ENCODE measurements at regions not wholly inside any gene's neighbourhood (a gene's known extent, or its start where the extent isn't known, plus 50 kb on each side); places are given as distances from the start of the nearest gene placed in this dataset.
"Not testable (repeated sequence)": the region's sequence is repeated elsewhere in the genome, so short reads cannot be mapped to it uniquely, and the experiment has no call there.

DNA sequence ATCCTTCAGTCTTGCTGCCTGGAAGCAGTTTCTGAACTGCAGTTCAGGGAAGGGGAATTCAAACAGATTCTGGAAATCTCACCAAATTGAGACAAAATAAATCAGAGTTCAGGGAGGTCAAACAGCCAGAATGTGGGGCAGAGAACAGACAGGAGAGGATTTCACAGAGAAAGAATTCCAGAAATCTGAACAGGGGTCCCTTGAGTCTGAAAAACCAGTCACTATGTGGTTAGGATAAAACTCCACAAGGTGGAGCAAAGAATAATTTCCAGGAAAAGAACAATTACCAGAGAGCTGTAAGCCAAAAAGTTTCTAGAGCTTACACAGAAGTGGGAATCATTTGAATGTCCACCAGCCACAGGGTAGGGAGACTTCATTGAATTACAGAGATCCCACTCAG is 84.7 kb downstream of the URB2 start:
- no peak for ATAC-seq
- no peaks in the 10 kb centered on the region for H3K4me1 Mint-ChIP-seq (ENCODE audit: low read depth)
- H3K36me3 Mint-ChIP-seq (ENCODE audit: low read depth), result no peaks in the 10 kb centered on the region
- H3K27me3 Mint-ChIP-seq (ENCODE audit: low read depth), result peaks cover 2% of the 10 kb centered on the region
- POLR2A ChIA-PET, result no interaction called here
- H3K4me3 Mint-ChIP-seq, result no peak overlapping the region
- H3K9me3 Mint-ChIP-seq (ENCODE audit: insufficient read depth), result peaks cover 7% of the 10 kb centered on the region
- DNase-seq, result no peak
- CTCF ChIA-PET, result no interaction called here
- H3K27ac Mint-ChIP-seq, result no peak overlapping the region

DNA sequence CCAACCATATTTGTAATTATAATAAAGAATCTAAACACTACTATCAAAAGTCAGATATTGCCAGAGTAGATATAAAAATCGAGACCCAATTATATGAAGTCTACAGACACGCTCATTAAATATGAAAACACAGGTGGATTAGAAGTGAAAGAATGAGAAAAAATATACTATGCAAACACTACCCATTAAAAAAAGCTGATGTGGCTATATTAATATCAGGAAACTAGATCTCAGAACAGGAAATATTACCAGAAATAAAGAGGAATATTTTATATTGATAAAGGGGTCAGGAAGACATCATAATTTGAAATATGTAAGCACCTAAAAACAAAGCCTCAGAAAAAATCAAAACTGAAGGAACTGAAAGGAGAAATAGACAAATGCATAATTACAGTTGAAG is 88.3 kb downstream of the URB2 start:
- no peaks in the 10 kb centered on the region for H3K4me1 Mint-ChIP-seq (ENCODE audit: low read depth)
- ATAC-seq (no peak), DNase-seq (no peak)
- CTCF ChIA-PET, result no interaction called here
- H3K4me3 Mint-ChIP-seq, result no peak overlapping the region
- H3K9me3 Mint-ChIP-seq (ENCODE audit: insufficient read depth), result no peaks in the 10 kb centered on the region
- no peak overlapping the region for H3K27ac Mint-ChIP-seq
- no peaks in the 10 kb centered on the region for H3K36me3 Mint-ChIP-seq (ENCODE audit: low read depth)
- POLR2A ChIA-PET, result no interaction called here
- no peaks in the 10 kb centered on the region for H3K27me3 Mint-ChIP-seq (ENCODE audit: low read depth)

DNA sequence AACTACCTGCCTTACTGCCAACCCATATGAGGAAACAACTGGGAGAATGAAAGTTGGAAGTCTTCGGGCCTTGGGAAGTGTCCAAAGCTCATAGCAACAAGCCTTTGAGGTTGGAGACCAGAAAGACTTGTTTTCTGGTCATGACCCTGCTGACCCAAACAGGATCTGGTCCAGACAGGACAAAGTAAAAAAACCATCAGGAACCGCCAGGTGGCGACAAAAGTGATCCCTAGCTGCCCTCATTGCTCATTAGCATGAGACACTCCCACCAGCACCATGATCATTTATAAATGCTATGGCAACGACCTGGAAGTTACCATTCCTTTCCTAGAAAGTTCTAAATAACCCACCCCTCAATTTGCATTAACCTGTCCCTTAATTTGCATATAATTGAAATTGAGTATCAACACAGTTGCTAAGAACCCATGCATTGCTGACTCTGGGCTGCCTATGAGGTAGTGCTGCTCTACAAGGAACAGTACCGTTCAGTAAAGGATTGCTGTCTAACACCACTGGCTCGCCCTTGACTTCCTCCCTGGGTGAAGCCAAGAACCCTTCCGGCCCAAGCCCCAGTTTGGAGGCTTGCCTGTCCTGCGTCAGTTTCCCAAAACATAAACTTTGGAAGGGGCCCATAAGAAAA is 89.0 kb downstream of the URB2 start:
- peaks cover 4% of the 10 kb centered on the region for H3K27me3 Mint-ChIP-seq (ENCODE audit: low read depth)
- H3K36me3 Mint-ChIP-seq (ENCODE audit: low read depth), result no peaks in the 10 kb centered on the region
- CTCF ChIA-PET, result interaction anchor here (0.6 kb wide), 1 partner anchor 452 kb away, joined by 3 read pairs; no protein-coding TSS in a partner anchor
- no peak for ATAC-seq
- H3K9me3 Mint-ChIP-seq (ENCODE audit: insufficient read depth), result no peaks in the 10 kb centered on the region
- POLR2A ChIA-PET, result no interaction called here
- no peak overlapping the region for H3K27ac Mint-ChIP-seq
- peak; percentile 40 for DNase-seq
- no peak overlapping the region for H3K4me3 Mint-ChIP-seq
- no peaks in the 10 kb centered on the region for H3K4me1 Mint-ChIP-seq (ENCODE audit: low read depth)

DNA sequence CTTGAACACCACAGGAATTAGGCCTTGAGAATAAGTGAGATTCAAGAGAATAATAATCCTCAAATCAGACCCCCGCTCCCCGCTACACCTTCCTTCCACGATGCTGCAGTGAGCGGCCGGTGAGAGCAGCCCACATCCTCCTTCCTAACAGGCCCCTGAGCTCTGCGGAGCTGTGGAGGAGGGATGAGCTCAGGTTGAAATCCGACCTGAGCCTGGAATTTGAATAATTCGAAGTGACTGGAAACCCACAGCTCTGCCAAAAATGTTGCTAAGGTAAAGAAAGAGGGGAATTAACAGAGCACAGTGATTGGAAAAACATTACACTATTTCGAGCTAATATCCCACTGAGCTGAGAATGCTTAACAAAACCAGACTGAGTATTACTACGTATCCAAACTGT is 90.0 kb downstream of the URB2 start:
- Mint-ChIP-seq H3K27ac (no peak overlapping the region), H3K4me1 (ENCODE audit: low read depth) (no peaks in the 10 kb centered on the region), H3K9me3 (ENCODE audit: insufficient read depth) (no peaks in the 10 kb centered on the region), H3K27me3 (ENCODE audit: low read depth) (peaks cover 5% of the 10 kb centered on the region), H3K36me3 (ENCODE audit: low read depth) (no peaks in the 10 kb centered on the region), H3K4me3 (no peak overlapping the region)
- ATAC-seq, result no peak
- DNase-seq, result no peak
- ChIA-PET CTCF (interaction anchor here (1.0 kb wide), 1 partner anchor 55 kb away, joined by 3 read pairs; no protein-coding TSS in a partner anchor), POLR2A (no interaction called here)

DNA sequence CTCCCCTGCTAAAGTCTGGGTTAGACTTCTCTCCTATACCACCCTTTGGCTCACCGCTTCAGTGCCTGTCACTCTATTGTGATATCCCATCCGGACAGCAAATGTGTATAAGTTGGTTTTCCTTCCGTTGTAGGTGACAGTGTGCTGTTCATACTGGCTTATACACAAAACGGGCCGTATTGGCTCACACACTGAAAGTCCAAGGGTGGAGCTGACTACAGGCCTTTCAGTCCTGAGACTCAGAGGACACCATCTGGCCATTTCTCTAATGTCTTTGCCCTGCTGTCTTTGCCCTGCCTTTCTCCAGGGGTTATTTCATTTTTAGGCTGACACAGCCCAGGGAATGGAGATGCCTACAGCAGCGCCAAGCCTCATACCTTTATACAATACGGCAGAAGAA is 90.7 kb downstream of the URB2 start:
- DNase-seq (no peak), ATAC-seq (no peak)
- Mint-ChIP-seq H3K27ac (no peak overlapping the region), H3K9me3 (ENCODE audit: insufficient read depth) (no peaks in the 10 kb centered on the region), H3K36me3 (ENCODE audit: low read depth) (no peaks in the 10 kb centered on the region), H3K4me1 (ENCODE audit: low read depth) (no peaks in the 10 kb centered on the region), H3K27me3 (ENCODE audit: low read depth) (peaks cover 5% of the 10 kb centered on the region), H3K4me3 (no peak overlapping the region)
- ChIA-PET CTCF (interaction anchor here (1.0 kb wide), 1 partner anchor 56 kb away, joined by 3 read pairs; no protein-coding TSS in a partner anchor), POLR2A (no interaction called here)

DNA sequence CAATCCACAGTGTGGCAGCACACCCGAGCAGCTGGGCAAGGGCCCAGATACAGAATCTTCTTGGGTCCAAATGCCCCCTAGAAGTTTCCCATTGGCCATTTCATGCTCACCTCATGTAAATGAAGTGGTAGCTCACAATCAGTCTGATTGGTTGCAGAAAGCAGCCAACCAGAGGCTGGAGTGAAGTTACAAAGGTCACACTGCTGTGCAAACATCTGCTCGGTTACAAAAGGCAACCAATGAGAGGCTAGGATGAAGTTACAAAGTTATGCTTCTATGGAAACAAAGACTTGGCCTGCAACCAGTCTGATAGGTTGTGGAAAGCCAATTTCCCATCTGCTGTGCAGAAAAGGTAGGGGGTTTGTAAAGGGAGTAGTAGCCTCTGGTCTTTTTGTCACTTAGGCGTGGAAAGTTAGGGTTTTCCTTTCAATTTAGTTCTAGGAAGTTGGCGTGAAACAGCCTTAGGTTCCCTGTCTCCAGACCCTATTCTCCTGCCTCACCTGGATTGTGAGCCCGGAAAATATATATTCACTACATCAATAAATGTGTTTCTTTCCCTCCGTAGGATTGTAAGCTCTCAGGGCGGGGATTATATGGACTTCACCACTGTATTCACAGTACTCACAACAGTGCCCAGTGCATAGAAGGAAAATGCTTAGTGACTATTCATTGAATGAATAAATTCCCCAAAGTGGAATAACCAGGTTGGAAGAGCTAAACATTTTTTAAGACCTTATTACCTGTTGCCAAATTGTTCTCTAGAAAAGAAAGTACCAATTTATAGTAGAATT is 91.9 kb downstream of the URB2 start:
- no peak for ATAC-seq
- ChIA-PET POLR2A (no interaction called here), CTCF (no interaction called here)
- H3K27ac Mint-ChIP-seq, result no peak overlapping the region
- no peak overlapping the region for H3K4me3 Mint-ChIP-seq
- DNase-seq, result no peak
- H3K4me1 Mint-ChIP-seq (ENCODE audit: low read depth), result no peaks in the 10 kb centered on the region
- H3K36me3 Mint-ChIP-seq (ENCODE audit: low read depth), result no peaks in the 10 kb centered on the region
- peaks cover 7% of the 10 kb centered on the region for H3K27me3 Mint-ChIP-seq (ENCODE audit: low read depth)
- no peaks in the 10 kb centered on the region for H3K9me3 Mint-ChIP-seq (ENCODE audit: insufficient read depth)

DNA sequence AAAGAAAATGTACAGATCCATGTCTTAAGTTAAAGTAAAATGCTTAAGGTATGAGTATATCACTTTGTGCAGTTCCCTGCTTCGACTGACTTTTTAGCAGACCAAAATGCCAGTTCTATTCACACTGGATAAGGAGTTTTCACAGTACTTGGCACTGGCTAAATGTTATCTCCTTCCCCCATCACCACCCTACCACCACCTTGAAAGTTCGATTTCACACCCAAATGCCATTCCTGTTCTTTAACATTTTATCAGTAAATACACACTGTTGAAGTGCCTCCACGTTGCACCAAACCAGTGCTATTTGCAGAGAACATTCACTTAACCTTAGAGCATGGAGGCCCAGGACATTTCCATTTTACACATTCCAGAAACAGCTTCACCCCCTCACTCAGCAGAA is 100.0 kb downstream of the URB2 start:
- ATAC-seq (no peak), DNase-seq (no peak)
- H3K4me3 Mint-ChIP-seq, result no peak overlapping the region
- no peaks in the 10 kb centered on the region for H3K9me3 Mint-ChIP-seq (ENCODE audit: insufficient read depth)
- H3K4me1 Mint-ChIP-seq (ENCODE audit: low read depth), result no peaks in the 10 kb centered on the region
- H3K27me3 Mint-ChIP-seq (ENCODE audit: low read depth), result peaks cover 10% of the 10 kb centered on the region
- ChIA-PET POLR2A (no interaction called here), CTCF (no interaction called here)
- no peaks in the 10 kb centered on the region for H3K36me3 Mint-ChIP-seq (ENCODE audit: low read depth)
- no peak overlapping the region for H3K27ac Mint-ChIP-seq

DNA sequence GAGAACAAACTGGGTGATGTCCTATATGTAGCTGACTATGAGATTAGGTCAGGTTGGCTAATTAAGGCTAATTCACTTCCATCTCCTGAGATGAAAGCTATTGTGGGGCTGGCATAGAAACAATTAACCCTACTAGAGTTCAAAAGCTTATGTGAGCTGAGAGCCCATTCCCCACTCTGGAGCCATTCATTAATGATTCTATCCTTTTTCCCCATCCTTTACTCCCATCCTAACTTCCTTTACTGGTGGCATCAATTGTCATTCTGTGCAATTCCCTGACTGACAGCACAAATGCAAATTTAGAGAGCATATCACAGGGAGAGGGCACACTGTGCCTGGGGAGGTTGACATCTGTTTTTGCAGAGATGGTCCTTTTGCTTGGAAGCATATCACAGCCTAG is 103.9 kb downstream of the URB2 start:
- ChIA-PET POLR2A (no interaction called here), CTCF (no interaction called here)
- H3K27me3 Mint-ChIP-seq (ENCODE audit: low read depth), result peaks cover 13% of the 10 kb centered on the region
- no peak overlapping the region for H3K27ac Mint-ChIP-seq
- no peaks in the 10 kb centered on the region for H3K36me3 Mint-ChIP-seq (ENCODE audit: low read depth)
- ATAC-seq (no peak), DNase-seq (no peak)
- no peaks in the 10 kb centered on the region for H3K4me1 Mint-ChIP-seq (ENCODE audit: low read depth)
- H3K9me3 Mint-ChIP-seq (ENCODE audit: insufficient read depth), result no peaks in the 10 kb centered on the region
- H3K4me3 Mint-ChIP-seq, result no peak overlapping the region

DNA sequence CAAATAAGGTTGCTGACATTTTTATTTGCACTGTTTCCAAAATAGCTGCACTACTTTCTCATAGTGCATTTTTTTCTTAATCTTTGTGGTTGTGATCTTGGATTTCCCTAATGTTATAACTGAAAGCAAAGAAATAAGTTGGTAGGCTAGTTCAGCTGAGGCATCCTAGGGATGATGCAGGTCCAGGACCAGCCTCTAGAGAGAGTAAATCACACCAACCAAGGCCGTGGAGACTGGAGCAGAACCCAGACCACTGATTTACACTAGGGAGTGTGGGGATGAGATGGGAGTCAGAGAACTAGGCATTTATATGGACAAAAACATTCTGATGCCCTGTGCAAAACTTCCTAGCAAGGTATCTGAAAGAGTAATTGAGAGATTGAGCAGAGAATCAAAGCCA is 104.5 kb downstream of the URB2 start:
- Mint-ChIP-seq H3K36me3 (ENCODE audit: low read depth) (no peaks in the 10 kb centered on the region), H3K27me3 (ENCODE audit: low read depth) (peaks cover 13% of the 10 kb centered on the region), H3K9me3 (ENCODE audit: insufficient read depth) (no peaks in the 10 kb centered on the region), H3K27ac (no peak overlapping the region), H3K4me1 (ENCODE audit: low read depth) (no peaks in the 10 kb centered on the region), H3K4me3 (no peak overlapping the region)
- no peak for ATAC-seq
- DNase-seq, result no peak
- POLR2A ChIA-PET, result no interaction called here
- CTCF ChIA-PET, result no interaction called here

DNA sequence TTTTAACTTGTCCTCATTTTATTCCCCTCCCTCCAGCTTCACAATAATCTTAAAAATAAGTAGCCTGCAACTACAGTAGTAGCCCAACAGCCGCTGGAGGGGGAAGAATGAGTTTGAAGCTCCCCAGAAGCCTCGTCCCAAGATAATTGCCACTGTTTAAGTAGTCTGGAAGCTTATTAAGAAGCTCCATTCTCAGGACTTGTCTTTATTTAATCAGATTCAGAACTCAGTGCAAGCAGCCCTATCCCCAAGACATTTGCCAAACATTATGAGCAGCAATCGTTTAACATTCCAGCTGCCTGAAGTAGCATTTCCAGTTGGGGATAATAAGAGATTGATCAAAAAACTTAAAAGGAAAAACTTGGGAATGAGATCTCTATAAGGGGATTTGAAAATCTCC is 106.0 kb downstream of the URB2 start:
- Mint-ChIP-seq H3K36me3 (ENCODE audit: low read depth) (no peaks in the 10 kb centered on the region), H3K4me1 (ENCODE audit: low read depth) (no peaks in the 10 kb centered on the region), H3K9me3 (ENCODE audit: insufficient read depth) (peaks cover 7% of the 10 kb centered on the region), H3K27ac (no peak overlapping the region), H3K27me3 (ENCODE audit: low read depth) (peaks cover 13% of the 10 kb centered on the region), H3K4me3 (no peak overlapping the region)
- CTCF ChIA-PET, result no interaction called here
- POLR2A ChIA-PET, result no interaction called here
- DNase-seq (no peak), ATAC-seq (no peak)

DNA sequence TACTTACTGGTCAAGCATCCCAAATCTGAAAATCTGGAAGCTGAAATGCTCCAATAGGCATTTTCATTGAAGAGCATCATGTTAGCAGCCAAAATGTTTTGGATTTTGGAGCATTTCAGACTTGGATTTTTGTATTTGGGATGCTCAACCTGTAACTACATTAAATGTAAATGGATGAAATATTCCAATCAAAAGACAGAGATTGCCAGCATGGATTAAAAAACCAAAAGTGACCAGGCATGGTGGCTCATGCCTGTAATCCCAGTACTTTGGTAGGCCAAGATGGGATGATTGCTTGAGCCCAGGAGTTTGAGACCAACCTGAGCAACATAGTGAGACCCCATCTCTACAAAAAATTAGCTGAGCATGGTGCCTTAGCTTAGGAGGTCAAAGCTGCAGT is 110.3 kb downstream of the URB2 start:
- POLR2A ChIA-PET, result no interaction called here
- no peak for ATAC-seq
- CTCF ChIA-PET, result no interaction called here
- Mint-ChIP-seq H3K4me3 (no peak overlapping the region), H3K27me3 (ENCODE audit: low read depth) (peaks cover 3% of the 10 kb centered on the region), H3K36me3 (ENCODE audit: low read depth) (no peaks in the 10 kb centered on the region), H3K9me3 (ENCODE audit: insufficient read depth) (peaks cover 8% of the 10 kb centered on the region), H3K27ac (no peak overlapping the region), H3K4me1 (ENCODE audit: low read depth) (no peaks in the 10 kb centered on the region)
- no peak for DNase-seq

DNA sequence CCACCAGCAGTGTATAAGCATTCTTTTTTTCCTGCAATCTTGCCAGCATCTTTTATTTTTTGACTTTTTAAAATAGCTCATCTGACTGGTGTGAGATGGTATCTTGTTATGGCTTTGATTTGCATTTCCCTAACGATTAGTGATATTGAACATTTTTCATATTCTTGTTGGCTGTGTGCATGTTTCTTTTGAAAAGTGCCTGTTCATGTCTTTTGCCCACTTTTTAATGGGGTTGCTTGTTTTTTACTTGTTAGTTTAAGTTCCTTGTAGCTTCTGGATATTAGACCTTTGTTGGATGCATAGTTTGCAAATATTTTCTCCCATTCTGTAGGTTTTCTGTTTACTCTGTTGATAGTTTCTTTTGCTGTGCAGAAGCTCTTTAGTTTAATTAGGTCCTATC is 116.6 kb downstream of the URB2 start:
- peaks cover 22% of the 10 kb centered on the region for H3K27me3 Mint-ChIP-seq (ENCODE audit: low read depth)
- H3K4me1 Mint-ChIP-seq (ENCODE audit: low read depth); POLR2A ChIA-PET; ATAC-seq; H3K9me3 Mint-ChIP-seq (ENCODE audit: insufficient read depth); H3K27ac Mint-ChIP-seq; H3K36me3 Mint-ChIP-seq (ENCODE audit: low read depth); DNase-seq; CTCF ChIA-PET; H3K4me3 Mint-ChIP-seq: not testable (repeated sequence)

DNA sequence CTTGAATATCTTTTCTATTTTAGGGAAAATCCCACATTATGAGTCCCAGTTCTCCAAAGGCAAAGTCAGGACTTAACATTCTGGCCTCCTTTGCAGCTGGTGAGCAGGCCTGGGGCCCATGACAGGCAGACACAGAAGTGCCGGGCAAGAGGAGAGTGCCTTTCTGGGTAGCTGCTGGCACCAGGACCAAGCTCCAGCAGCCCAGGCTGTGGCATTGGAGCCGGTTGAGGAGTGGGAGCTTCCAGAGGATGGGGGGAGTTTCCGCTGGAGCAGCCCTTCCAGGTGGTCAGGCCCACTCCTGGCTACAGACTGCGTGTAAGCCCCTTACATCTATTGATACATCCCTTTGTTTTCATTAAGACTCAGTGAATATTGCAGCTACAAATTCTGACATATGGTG is 123.9 kb downstream of the URB2 start:
- no peaks in the 10 kb centered on the region for H3K36me3 Mint-ChIP-seq (ENCODE audit: low read depth)
- DNase-seq, result no peak
- H3K4me1 Mint-ChIP-seq (ENCODE audit: low read depth), result peaks cover 10% of the 10 kb centered on the region
- H3K9me3 Mint-ChIP-seq (ENCODE audit: insufficient read depth), result no peaks in the 10 kb centered on the region
- H3K27ac Mint-ChIP-seq, result no peak overlapping the region
- ChIA-PET CTCF (no interaction called here), POLR2A (no interaction called here)
- ATAC-seq, result no peak
- peaks cover 6% of the 10 kb centered on the region for H3K27me3 Mint-ChIP-seq (ENCODE audit: low read depth)
- H3K4me3 Mint-ChIP-seq, result no peak overlapping the region

Data from activated CD8-positive, alpha-beta T cell treated with anti-CD3 and anti-CD28 coated beads, Interleukin-2, amount 10 ng/mL, durations not matched to agents 7 days and 5 days (primary cell).